H9 (cell line): ENCODE measurements at regions not wholly inside any gene's neighbourhood (a gene's known extent, or its start where the extent isn't known, plus 50 kb on each side); places are given as distances from the start of the nearest gene placed in this dataset.

ENCODE experiments used
- DNase-seq: peaks from one replicate; pipeline ENCODE4 v3.0.0-alpha.2; 2017
- H2AFZ ChIP-seq: one replicate; pipeline ENCODE4 v1.6.1; 2013; ENCODE audit warnings: mild to moderate bottlenecking, low read length, control low read depth, moderate library complexity
- H2AK5ac ChIP-seq: 2 replicates; pipeline ENCODE4 v1.6.1; 2013; ENCODE audit warnings: low read length, control low read depth, mixed read lengths; ENCODE audit not compliant: insufficient read length
- H2BK120ac ChIP-seq: one replicate; pipeline ENCODE4 v1.6.1; 2013; ENCODE audit warnings: low read depth, mild to moderate bottlenecking, low read length, control low read depth, inconsistent platforms; ENCODE audit not compliant: poor library complexity, severe bottlenecking
- H2BK12ac ChIP-seq: 2 replicates; pipeline ENCODE4 v1.6.1; 2013; ENCODE audit warnings: low read length, control low read depth, mixed read lengths, low read depth; ENCODE audit not compliant: insufficient read length
- H2BK15ac ChIP-seq: 2 replicates; pipeline ENCODE4 v1.6.1; 2013; ENCODE audit warnings: low read depth, low read length, control low read depth
- H2BK20ac ChIP-seq: one replicate; pipeline ENCODE4 v1.6.1; 2013; ENCODE audit warnings: low read depth, mild to moderate bottlenecking, low read length, control low read depth, inconsistent platforms; ENCODE audit not compliant: poor library complexity, severe bottlenecking
- H2BK5ac ChIP-seq: 2 replicates; pipeline ENCODE4 v1.6.1; 2013; ENCODE audit warnings: low read length, control low read depth, mixed read lengths; ENCODE audit not compliant: insufficient read length
- H3K14ac ChIP-seq: 2 replicates; pipeline ENCODE4 v1.6.1; 2013; ENCODE audit warnings: low read length, control low read depth; ENCODE audit not compliant: insufficient read depth
- H3K18ac ChIP-seq: 2 replicates; pipeline ENCODE4 v1.6.1; 2013; ENCODE audit warnings: low read depth, mild to moderate bottlenecking, mixed read lengths, low read length, control low read depth; ENCODE audit not compliant: insufficient read length
- H3K23ac ChIP-seq: 2 replicates; pipeline ENCODE4 v1.6.1; 2013; ENCODE audit warnings: low read length, control low read depth, mixed read lengths, low read depth; ENCODE audit not compliant: insufficient read length
- H3K23me2 ChIP-seq: 2 replicates; pipeline ENCODE4 v1.6.1; 2013; ENCODE audit warnings: low read depth, mild to moderate bottlenecking, mixed read lengths, low read length, control low read depth; ENCODE audit not compliant: insufficient read length, poor library complexity, severe bottlenecking
- H3K27ac ChIP-seq: 2 replicates; pipeline ENCODE4 v1.5.1; 2013; ENCODE audit warnings: low read length, control low read depth, mixed read lengths, low read depth; ENCODE audit not compliant: insufficient read length
- H3K27me3 ChIP-seq: 2 replicates; pipeline ENCODE4 v1.6.1; 2013; ENCODE audit warnings: low read length, control low read depth, inconsistent platforms; ENCODE audit not compliant: insufficient read depth
- H3K4ac ChIP-seq: 2 replicates; pipeline ENCODE4 v1.6.1; 2013; ENCODE audit warnings: low read depth, mild to moderate bottlenecking, control low read depth, inconsistent platforms, low read length, moderate library complexity
- H3K4me1 ChIP-seq: 2 replicates; pipeline ENCODE4 v1.6.1; 2013; ENCODE audit warnings: low read length, control low read depth, inconsistent platforms; ENCODE audit not compliant: insufficient read depth
- H3K4me2 ChIP-seq: 2 replicates; pipeline ENCODE4 v1.6.1; 2013; ENCODE audit warnings: low read length, control low read depth, mixed read lengths; ENCODE audit not compliant: insufficient read length, insufficient read depth
- H3K56ac ChIP-seq: 2 replicates; pipeline ENCODE4 v1.6.1; 2013; ENCODE audit warnings: low read depth, mild to moderate bottlenecking, mixed read lengths, low read length, control low read depth; ENCODE audit not compliant: insufficient read length
- H3K79me1 ChIP-seq: 2 replicates; pipeline ENCODE4 v1.6.1; 2013; ENCODE audit warnings: low read depth, mild to moderate bottlenecking, moderate library complexity, low read length, control low read depth, inconsistent platforms; ENCODE audit not compliant: insufficient read depth, poor library complexity, severe bottlenecking
- H3K79me2 ChIP-seq: 2 replicates; pipeline ENCODE4 v1.6.1; 2013; ENCODE audit warnings: low read length, control low read depth, inconsistent platforms; ENCODE audit not compliant: insufficient read depth
- H3K9ac ChIP-seq: 2 replicates; pipeline ENCODE4 v1.6.1; 2013; ENCODE audit warnings: low read length, control low read depth, mixed read lengths; ENCODE audit not compliant: insufficient read length; ENCODE audit errors: extremely low read depth
- H3K9me3 ChIP-seq: one replicate; pipeline ENCODE4 v1.6.1; 2013; ENCODE audit warnings: low read depth, low read length, inconsistent platforms; ENCODE audit not compliant: control insufficient read depth
- H3T11ph ChIP-seq: one replicate; pipeline ENCODE4 v1.6.1; 2013; ENCODE audit warnings: mild to moderate bottlenecking, low read length, control low read depth, inconsistent platforms
- H4K20me1 ChIP-seq: one replicate; pipeline ENCODE4 v1.6.1; 2013; ENCODE audit not compliant: control insufficient read depth, insufficient read length, insufficient read depth
- H4K5ac ChIP-seq: 2 replicates; pipeline ENCODE4 v1.6.1; 2013; ENCODE audit warnings: low read depth, mild to moderate bottlenecking, mixed read lengths, low read length, control low read depth; ENCODE audit not compliant: insufficient read length
- H4K8ac ChIP-seq: replicated peaks from 2 replicates; pipeline ENCODE4 v1.6.1; 2013; ENCODE audit warnings: low read length, control low read depth, mixed read lengths, low read depth; ENCODE audit not compliant: insufficient read length
- H4K91ac ChIP-seq: 2 replicates; pipeline ENCODE4 v1.6.1; 2013; ENCODE audit warnings: low read depth, mild to moderate bottlenecking, moderate library complexity, mixed read lengths, low read length, control low read depth; ENCODE audit not compliant: insufficient read length
- H3K27ac Mint-ChIP-seq, 3 experiments: 2 replicates in 2 of 3; 3 replicates in 1 of 3; pipeline ENCODE4 v1.8.0; 2020 to 2021; ENCODE audit warnings: mixed read lengths in 3 of 3, mild to moderate bottlenecking in 1 of 3, moderate library complexity in 1 of 3
- H3K27me3 Mint-ChIP-seq: 2 replicates; pipeline ENCODE4 v1.8.0; 2021; ENCODE audit warnings: low read depth, mild to moderate bottlenecking, moderate library complexity, mixed read lengths
- H3K36me3 Mint-ChIP-seq, 3 experiments: 2 replicates in 2 of 3; 3 replicates in 1 of 3; pipeline ENCODE4 v1.8.0; 2020 to 2021; ENCODE audit warnings: low read depth in 3 of 3, mixed read lengths in 3 of 3; ENCODE audit not compliant: insufficient read depth in 1 of 3
- H3K4me1 Mint-ChIP-seq, 2 experiments: 2 replicates each; pipeline ENCODE4 v1.8.0; 2020; ENCODE audit warnings: mixed read lengths in 2 of 2
- H3K4me3 Mint-ChIP-seq, 2 experiments: 2 replicates in 1 of 2; 3 replicates in 1 of 2; pipeline ENCODE4 v1.8.0; 2020 to 2021; ENCODE audit warnings: mild to moderate bottlenecking in 2 of 2, mixed read lengths in 2 of 2, moderate library complexity in 1 of 2
- H3K9me3 Mint-ChIP-seq, 2 experiments: 2 replicates in 1 of 2; 3 replicates in 1 of 2; pipeline ENCODE4 v1.8.0; 2020; ENCODE audit warnings: mild to moderate bottlenecking in 2 of 2, mixed read lengths in 2 of 2, moderate library complexity in 1 of 2
- CTCF ChIP-seq: fragments of 200-600 bp; sonication (generic); conservative IDR thresholded peaks from 3 replicates; pipeline ENCODE4 v1.8.0; 2021; ENCODE audit warnings: antibody characterized with exemption, mild to moderate bottlenecking

- H3K4ac ChIP-seq: no peak overlapping the region
- H3K79me1 ChIP-seq: no peaks in the 10 kb centered on the region
- H2BK20ac ChIP-seq: no peak overlapping the region
- no peak overlapping the region for H2BK120ac ChIP-seq
- H2AK5ac ChIP-seq: no peak overlapping the region
- Mint-ChIP-seq H3K9me3 (no peaks in the 10 kb centered on the region), H3K27me3 (no peaks in the 10 kb centered on the region), H3K4me1 (no peaks in the 10 kb centered on the region), H3K4me3 (no peak overlapping the region), H3K36me3 (no peaks in the 10 kb centered on the region), H3K27ac (no peak overlapping the region)
- no peak overlapping the region for H3K27ac ChIP-seq
- H2AFZ ChIP-seq: no peak overlapping the region
- no peak overlapping the region for H3K9ac ChIP-seq
- no peak overlapping the region for H3K4me2 ChIP-seq
- H3K14ac ChIP-seq: no peak overlapping the region
- no peak for DNase-seq
- no peak overlapping the region for H4K91ac ChIP-seq
- H4K8ac ChIP-seq: no peak overlapping the region
- H3K23me2 ChIP-seq: no peaks in the 10 kb centered on the region
- no peak overlapping the region for H3K56ac ChIP-seq
- no peak for TF ChIP-seq CTCF
- no peak overlapping the region for H2BK15ac ChIP-seq
- H2BK12ac ChIP-seq: no peak overlapping the region
- H4K20me1 ChIP-seq: no peaks in the 10 kb centered on the region
- no peaks in the 10 kb centered on the region for H3K27me3 ChIP-seq
- no peak overlapping the region for H3K23ac ChIP-seq
- no peak overlapping the region for H3K18ac ChIP-seq
- H3K79me2 ChIP-seq: no peaks in the 10 kb centered on the region
- H3T11ph ChIP-seq: no peak overlapping the region
- H3K9me3 ChIP-seq: no peaks in the 10 kb centered on the region
- H3K4me1 ChIP-seq: no peaks in the 10 kb centered on the region
- no peak overlapping the region for H2BK5ac ChIP-seq
- H4K5ac ChIP-seq: no peak overlapping the region
Observed at GRCh38 chr1:192958871-192959270, 100.3 kb downstream of the UCHL5 start.
